ENCODE measurements at regions not wholly inside any gene's neighbourhood (a gene's known extent, or its start where the extent isn't known, plus 50 kb on each side); places are given as distances from the start of the nearest gene placed in this dataset.
"Not testable (repeated sequence)": the region's sequence is repeated elsewhere in the genome, so short reads cannot be mapped to it uniquely, and the experiment has no call there.

DNA sequence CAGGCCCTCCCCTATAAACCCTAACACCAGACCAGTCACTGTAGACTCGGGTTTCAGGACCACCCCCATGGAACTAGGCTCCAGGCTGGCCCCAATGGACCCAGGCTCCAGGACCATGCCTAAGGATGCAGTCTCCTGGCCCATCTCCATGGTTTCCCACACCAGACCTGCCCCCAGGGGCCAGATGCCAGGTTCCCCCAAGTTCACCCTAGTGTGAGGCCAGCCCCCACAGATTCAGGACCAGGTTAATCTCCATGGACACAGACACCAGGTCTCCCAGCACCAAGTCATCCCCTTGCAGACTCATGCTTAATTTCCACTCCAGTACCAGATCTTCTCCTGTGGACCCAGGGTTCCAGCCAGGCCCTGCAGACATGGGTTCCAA, 103.8 kb upstream of the LANCL2 start:
- no peak for DNase-seq (ENCODE audit: low read depth)

DNA sequence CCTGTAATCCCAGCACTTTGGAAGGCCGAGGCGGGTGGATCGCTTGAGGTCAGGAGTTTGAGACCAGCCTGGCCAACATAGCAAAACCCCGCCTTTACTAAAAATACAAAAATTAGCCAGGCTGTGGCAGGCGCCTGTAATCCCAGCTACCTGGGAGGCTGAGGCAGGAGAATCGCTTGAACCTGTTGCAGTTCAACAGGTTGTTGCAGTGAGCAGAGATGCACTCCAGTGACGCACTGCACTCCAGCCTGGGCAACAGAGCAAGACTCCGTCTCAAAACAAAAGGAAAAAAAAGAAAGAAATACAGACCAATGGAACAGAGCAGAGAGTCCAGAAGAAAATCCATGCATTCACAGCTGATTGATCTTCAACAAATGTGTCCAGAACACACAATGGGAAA, 99.8 kb upstream of the LANCL2 start:
- not testable (repeated sequence) for DNase-seq (ENCODE audit: low read depth)

DNA sequence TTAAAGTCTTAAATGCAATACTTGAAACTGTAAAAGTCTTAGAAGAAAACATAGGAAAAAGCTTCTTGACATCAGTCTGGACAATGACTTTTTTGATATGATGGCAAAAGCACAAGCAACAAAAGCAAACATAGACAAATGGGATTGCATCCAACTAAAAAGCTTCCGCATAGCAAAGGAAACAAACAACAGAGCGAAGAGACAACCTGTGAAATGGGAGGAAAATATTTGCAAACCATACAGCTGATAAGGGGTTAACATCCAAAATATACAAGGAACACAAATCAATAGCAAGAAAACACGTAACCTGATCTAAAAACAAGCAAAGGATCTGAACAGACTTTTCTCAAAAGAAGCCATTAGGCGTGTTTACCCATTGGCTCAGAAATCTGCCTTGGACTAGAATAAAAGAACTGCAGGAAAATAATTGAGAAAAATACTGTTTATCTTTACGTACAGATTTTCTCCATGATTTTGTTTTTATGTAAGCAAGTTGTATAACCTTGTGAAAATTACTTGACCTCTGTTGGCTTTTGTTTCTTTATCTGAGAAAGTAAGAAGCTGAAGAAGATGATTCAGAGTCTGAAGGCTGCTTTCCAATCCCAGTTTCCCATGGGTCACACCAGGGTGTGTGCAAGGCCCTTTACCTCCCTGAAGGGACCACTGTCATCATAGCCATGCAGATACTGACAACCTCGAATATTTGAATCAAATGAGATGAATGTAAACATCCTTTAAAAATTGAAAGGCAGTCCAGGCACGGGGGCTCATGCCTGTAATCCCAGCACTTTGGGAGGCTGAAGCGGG, 99.1 kb upstream of the LANCL2 start:
- no peak for DNase-seq (ENCODE audit: low read depth)

DNA sequence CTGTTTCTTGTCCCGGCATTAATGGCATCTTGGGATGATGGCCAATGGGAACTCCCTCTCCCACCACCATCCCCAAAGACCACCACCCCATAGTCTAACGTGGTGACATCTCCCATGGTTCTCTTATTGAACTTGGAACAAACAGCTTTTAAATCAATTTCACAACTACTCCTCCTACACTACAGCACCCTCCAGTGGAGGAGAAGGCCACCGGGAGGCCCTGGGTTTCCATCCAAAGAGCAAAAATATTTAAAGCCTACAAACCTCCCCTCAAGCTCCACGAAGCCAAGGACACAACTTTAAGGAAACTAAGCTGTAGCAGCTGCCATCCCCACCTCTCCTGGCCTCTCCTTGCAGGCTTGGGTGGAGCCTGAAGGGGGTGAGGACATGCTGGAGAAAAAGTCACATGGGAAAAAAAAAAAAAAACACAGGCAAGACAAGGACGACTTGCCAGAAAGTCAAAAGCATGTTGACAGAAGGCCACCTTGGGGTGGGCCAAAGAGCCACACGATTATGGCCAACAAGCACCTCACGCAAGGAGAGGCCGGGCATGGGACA, 94.0 kb upstream of the LANCL2 start:
- no peak for DNase-seq (ENCODE audit: low read depth)

DNA sequence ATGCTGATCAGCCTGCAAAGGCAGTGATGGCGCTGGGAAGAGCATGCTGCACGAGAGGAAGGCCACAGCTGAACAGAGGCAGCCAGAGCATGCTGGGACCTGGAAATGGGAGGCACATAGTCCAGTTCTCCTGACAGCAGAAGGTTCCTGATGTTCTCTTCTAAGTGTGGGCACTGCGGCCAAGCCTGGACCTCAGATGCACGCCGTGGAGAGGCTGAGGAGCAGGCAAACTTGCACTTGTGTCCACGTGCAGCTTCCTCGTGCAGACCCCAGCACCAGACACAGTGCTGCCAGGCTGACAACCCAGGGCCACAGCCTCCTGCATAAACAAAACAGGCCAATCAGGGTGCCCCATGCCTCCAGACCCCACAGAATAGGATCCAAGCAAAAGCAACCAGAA, 93.5 kb upstream of the LANCL2 start:
- no peak for DNase-seq (ENCODE audit: low read depth)

DNA sequence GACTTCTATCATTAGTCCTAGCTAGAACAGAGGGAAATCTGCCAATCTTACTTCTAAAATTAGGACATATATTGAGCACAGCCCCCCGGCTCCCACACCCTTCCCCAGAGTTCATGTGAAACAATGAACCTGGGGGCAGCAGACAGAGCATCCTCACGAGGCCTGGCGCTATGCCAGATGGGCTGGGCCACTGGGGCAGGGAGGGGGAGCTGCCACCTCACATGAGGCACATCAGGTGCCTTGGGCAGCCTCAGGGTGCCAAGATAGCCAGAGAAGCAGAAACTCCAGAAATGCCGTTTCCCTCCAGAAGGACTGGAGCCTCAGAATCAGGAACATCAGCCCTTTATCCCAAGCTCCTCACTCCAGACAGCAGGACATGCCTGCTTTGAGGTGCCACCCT, 92.8 kb upstream of the LANCL2 start:
- no peak for DNase-seq (ENCODE audit: low read depth)

DNA sequence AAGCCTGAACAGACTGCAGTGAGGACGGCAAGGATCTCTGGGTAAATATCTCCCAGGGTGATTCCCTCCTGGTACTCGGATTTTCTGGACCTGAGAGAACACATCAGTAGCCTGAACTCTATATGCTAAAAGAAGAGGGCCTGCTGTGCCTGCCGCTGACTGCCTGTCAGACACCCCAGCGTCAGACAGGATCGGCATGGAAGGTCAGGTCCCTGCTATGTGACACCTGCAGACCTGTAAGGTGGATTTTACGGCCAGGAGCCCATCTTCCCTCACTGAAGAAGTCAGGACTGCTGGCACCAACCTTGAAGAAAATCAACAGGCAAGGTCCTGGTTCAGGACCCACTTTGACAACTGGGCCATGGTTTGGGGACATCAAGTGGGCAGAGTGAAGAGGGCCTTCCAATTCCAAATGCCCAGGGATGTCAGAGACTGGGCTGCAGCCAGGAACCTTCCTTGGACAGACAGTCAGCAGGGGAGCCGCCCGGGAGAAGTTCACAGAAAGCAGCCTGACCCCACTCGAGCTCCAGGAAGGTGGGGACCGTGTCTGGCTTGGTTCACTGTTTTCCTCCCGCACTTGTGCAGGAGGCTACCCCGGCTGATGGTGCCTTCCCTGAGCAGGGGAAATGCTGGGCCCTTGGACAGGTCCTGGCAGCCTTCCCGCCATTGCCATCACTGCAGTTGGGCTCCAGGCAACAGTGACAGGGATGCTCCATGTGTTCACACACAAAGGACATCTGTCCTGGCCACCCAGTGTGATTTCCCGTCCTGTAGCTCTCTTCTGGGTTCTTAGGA, 91.8 kb upstream of the LANCL2 start:
- DNase-seq (ENCODE audit: low read depth) = no peak

DNA sequence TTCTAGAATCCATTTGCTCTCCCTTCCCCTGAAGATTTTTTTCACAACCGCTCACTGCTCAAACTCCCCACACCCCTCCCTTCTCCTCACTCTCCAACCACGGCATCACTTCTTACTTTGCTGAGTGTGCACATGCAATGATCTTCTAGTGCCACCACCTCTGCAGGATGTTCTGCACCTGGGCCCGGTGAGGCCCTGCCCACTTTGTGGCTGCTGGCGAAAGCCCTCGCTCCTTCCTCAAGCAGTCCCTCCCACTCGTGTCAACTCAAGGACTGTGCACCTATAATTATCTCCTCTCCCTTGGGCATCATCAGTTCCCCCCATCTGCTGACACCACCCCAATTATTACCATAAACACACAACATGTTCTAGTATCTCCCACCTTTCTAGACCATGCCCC, 91.0 kb upstream of the LANCL2 start:
- DNase-seq (ENCODE audit: low read depth) = no peak

DNA sequence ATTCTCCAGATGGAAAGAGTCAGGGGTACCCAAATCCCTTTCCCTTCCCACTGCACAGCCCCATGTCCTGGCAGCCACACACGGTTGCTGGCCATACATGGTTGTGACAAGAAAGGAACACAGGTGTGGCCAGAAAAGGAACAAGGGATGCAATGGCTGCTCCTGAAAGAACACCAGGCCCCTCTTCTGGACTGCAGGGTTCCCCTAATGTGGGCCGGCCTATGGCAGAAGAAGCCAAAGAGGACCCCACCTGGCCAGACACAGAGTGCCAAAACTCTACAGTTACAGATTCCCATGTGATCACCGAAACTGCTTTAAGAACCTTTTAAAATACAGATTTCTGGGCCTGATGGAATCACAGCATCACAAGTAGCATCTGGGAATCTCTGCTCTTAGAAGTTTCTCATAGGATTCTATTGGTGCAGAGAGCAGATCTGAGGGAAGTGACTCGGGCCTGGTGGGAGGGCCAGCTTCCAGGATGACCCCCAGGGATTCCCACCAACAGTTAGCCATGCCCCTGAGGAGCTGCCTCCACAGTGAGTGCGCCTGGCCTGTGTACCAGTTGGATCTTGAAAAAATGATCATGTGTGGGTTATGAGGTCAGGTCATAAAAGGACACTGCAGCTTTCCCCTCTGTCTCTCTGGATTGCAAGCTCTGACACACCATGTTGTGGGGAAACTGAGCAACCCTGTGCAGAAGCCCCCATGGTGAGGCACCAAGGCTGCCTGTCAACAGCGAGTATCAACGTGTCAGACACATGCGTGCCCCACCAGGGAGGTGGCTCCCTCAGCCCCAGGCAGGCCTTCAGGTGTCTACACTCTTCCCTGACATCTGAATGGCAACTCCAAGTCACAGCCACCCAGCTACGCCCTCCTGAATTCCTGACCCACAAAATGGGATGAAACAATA, 89.6 kb upstream of the LANCL2 start:
- no peak for DNase-seq (ENCODE audit: low read depth)

DNA sequence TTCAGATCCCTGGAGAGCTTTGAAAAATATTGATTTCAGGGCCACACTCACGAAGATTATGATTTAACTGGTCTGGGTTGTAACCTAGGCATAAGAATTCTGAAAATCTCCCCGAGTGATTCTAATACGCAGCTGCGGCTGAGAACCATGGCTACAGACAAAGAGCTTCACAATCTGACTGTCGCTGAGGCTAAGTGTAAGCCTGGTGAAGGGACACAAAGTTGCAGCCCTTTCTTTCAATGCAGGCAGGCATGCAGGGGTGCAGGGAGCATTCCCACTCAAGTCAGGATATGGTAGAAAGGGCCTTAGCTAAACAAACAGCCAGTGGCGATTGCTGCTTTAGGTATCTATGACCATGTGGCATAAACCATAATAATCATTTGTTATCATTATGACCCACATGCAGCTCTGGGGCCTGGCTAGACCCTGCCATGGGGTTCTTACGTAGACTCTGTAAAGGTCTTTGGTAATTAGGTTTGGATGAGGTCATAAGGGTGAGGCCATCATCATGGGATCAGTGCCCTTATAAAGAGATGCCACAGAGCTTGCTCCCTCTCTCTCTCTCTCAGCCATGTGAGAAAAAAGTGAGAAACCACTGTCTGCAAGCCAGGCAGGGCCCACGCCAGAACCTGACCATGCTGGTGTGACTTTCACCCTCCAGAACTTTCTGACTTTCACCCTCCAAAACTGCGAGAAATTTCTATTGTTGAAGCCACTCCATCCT, 88.4 kb upstream of the LANCL2 start:
- no peak for DNase-seq (ENCODE audit: low read depth)

DNA sequence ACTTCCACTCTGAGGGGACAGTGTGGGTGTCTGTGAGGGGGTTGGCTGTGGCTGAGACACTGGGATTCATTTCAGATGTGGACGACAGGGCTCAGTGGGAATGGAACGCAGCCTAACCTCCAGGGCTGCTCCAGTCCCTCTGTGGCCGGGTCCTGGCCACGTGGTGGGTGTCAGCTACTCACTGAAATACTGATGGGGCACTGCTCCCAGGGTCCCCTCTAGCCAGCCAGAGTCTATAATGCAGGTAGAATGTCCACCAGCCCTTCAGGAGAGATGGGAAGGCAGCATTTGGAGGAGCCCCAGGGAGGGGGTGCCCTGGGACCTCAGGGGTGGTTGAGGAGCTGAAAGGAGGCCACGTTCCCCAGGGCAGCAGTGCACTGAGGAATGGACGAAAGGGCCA, 87.2 kb upstream of the LANCL2 start:
- no peak for DNase-seq (ENCODE audit: low read depth)

DNA sequence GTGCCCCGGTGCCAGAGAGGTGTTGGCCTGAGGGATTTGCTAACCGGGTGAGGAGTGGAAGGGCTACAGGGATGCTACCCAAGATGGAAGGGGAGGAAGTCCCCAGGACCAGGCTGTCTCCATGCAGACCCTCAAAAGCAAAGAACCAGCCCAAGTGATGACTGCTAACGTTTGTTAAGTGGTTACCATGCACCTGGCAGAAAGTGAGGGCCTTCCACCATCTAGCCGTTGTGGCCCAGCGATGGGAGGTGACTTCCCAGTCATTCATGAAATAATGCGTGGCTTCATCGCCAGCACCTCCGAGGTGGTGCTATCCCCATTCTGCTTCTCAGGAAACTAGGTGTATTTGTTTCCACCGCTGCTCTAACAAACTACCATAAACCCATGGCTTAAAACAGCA, 86.8 kb upstream of the LANCL2 start:
- no peak for DNase-seq (ENCODE audit: low read depth)

DNA sequence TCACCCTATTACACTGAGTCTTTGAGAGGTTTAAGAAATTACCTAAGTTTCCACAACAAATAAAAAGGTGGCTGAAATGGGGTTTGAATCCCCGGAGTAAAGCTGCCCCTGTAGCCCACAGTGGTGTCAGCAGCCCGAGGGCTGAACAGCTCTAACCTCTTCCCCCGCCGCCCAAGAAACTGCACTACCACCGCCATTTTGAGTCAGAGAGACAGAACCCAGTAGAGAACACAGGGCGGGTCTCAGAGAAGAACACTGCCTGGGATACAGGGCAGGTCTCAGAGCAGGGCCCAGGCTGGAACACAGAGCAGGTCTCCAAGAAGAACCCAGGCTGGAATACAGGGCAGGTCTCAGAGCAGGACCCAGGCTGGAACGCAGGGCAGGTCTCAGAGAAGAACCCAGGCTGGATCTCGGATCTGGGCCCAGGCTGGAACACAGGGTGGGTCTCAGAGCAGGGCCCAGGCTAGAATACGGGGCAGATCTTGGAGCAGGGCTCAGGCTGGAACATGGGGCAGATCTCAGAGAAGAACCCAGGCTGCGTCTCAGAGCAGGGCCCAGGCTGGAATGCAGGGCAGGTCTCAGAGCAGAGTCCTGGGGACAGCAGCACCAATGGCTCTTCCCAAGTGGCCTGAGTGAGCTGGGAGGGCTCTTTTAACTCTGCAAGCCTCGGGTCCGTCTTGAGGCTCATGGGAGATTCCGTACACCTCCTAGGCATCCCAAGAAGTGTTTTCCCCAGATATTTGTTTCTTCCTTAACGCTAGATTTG, 85.9 kb upstream of the LANCL2 start:
- no peak for DNase-seq (ENCODE audit: low read depth)

DNA sequence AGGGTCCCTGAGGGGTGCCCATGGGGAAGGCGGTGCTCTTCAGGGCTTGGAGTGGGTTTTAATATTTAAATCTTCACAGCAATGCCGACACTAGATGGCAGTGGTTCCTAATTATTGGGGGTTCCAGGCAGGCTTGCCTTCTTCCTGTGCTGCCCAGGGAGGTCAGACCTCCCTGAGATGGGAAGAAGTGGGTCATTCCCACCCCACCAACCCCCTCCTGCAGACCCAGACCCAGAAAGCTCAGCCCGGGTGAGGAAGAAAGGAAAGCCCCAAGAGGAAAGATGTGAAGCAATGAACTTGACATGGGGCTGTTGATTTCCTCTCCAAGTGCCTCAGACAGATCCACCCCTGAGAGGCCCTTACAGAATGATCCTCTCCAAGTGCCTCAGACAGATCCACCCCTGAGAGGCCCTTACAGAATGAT, 85.1 kb upstream of the LANCL2 start:
- peak; percentile 50 for DNase-seq (ENCODE audit: low read depth)

DNA sequence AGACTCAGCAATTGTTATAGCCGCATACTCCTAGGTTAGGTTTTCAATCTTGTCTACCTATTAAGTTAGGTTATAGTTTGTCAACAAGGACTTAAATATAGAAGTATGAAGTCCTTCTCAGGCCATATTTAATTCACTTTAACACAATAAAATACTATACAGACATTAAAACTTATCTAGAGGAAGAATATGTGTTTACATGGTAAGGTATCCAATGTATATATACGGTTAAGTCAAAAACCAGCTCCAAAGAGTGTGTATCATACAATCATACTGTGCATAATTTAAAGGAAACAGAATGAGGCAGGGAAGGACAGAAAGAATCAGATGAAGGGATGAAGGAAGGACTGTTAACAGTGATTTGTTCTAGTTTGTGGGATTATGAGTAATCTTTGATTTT, 79.5 kb upstream of the LANCL2 start:
- DNase-seq (ENCODE audit: low read depth) = no peak

DNA sequence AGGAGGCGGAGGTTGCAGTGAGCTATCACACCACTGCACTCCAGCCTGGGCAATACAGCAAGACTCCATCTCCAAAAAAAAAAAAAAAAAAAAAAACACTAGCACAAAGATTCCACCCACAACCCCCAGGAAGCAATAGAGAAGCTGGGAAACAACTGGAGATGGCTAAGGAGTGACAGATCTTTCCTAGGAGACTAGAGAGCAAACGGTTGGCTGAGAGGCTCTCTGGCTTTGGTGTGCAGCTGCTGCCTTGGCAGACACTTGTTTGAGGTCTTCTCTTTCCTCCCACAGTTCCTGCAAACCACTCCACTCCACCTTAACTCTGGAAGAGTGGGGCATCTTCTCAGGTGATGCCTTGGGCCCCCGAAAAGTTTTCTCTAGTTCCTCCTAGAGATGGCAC, 78.5 kb upstream of the LANCL2 start:
- no peak for DNase-seq (ENCODE audit: low read depth)

DNA sequence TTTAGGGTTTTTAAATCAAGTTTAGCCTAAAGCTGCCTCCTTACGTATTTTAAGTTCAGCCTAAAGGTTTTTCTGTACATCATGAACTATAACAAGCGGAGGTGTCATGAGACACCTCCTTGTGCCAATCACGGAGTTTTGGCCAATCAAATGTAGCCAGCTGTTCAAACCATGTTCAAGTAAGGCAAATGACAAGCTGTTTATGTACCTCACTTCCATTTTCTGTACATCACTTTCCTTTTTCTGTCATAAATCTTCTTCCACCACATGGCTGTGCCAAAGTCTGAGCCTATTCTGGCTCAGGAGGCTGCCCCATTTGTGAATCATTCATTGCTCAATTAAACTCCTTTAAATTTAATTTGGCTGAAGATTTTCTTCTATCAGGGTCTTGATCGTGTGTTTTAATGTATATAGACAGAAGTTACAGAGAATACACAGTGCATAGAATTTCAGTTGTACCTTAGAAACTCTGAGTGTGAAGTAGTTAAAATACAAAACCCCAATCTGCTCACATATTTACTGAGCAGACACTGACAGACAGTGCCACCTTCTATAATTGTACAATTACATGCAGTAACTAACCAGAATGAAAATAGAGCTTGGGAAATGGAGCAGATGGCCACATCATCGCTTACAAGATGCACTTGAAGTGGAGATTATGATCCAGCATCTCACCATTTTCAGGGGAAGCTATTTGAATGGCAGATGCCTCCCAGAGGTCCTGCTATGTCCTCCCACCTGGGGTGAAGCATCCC, 76.9 kb upstream of the LANCL2 start:
- DNase-seq (ENCODE audit: low read depth) = no peak

DNA sequence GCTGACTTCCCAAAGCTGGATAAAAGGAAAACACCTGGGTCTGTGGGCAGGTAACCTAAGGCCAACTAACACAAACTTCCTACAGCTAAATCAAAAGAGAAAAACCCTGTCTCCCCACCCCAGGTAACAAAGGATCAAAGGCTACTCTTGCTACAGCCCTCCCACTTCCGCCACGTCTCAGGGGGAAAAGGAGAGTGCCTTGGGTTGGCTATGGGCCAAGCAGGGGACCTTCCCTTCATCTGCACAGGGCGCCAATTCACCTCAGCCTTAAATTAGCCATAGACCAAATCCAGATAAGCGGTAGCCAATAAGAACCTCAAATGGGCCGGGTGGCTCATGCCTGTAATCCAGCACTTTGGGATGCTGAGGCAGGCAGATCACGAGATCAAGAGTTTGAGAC, 69.1 kb upstream of the LANCL2 start:
- DNase-seq (ENCODE audit: low read depth) = no peak

DNA sequence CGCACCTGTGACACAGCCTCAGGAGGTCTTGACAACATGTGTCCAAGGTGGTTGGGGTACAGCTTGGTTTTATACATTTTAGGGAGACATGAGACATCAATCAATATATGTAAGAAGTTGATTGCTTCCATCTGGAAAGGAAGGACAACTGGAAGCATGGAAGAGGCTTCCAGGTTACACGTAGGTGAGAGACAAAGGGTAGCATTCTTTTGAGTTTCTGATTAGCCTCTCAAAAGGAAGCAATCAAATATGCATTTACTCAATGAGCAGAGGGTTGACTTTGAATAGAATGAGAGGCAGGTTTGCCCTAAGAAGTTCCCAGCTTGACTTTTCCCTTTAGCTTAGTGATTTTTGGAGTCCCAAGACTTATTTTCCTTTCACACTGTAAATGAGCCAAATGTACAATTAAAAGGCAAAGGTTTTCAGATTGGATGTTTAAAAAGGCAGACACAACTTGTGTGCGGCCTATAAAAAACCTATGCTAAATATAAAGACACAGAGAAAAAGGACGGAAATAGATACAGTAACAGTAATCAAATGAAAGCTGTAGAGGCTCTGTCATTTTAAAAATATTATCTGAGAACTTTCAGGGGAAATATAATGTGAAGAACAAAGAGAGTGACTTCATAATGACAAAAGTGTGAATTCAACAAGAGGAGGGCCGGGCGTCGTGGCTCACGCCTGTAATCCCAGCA, 65.7 kb upstream of the LANCL2 start:
- no peak for DNase-seq (ENCODE audit: low read depth)
